ENCODE measurements at regions not wholly inside any gene's neighbourhood (a gene's known extent, or its start where the extent isn't known, plus 50 kb on each side); places are given as distances from the start of the nearest gene placed in this dataset.

DNA sequence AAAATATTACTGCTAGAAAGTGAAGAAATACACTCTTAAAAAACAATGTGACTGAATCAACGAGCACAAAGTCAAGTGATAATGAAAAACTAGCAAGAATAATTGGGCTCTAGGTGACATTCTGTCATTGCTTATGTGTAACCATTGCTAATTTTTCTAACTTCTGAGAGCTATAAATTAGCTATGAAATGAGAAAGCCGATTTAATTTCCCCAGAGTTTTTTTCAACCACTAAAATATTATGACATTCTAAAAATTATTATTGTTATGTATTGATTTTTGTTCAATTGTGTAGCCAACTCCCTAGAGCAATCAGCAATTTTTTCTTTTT lies 458.6 kb upstream of the ATXN8OS start:
- no peaks in the 10 kb centered on the region for H3K27me3 ChIP-seq
- no peak overlapping the region for H3K4me3 ChIP-seq (ENCODE audit: low read depth, low read length)
- no peak for DNase-seq
- H3K36me3 ChIP-seq, result no peaks in the 10 kb centered on the region
- no peaks in the 10 kb centered on the region for H3K9me3 ChIP-seq
- no peak for TF ChIP-seq CTCF (IDR thresholded peaks at IDR 0.05; ENCODE audit: low read depth, low read length)
- H3K4me1 ChIP-seq, result no peaks in the 10 kb centered on the region

GRCh38 chr13:69648340-69649062 lies 459.1 kb upstream of the ATXN8OS start:
- no peak for DNase-seq
- Histone ChIP-seq H3K36me3 (no peaks in the 10 kb centered on the region), H3K27me3 (no peaks in the 10 kb centered on the region), H3K9me3 (no peaks in the 10 kb centered on the region), H3K4me3 (ENCODE audit: low read depth, low read length) (no peak overlapping the region), H3K4me1 (no peaks in the 10 kb centered on the region)
- no peak for TF ChIP-seq CTCF (IDR thresholded peaks at IDR 0.05; ENCODE audit: low read depth, low read length)

DNA sequence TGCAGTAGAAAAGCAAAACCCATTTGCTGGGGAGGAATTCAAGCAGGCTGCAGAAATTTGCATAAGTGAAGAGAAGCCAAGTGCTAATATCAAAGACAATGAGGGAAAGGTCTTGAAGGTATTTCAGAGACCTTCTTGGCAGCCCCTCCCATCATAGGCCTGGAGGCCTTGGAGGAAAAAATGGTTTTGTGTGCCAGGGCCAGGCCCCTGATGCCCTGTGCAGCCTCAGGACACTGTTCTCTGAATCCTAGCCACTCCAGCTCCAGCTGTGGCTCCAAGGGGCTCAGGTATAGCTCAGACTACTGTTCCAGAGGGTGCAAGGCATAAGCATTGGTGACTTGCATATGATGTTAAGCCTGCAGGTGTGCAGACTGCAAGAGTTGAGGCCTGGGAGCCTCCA lies 463.2 kb upstream of the ATXN8OS start:
- Histone ChIP-seq H3K36me3 (no peaks in the 10 kb centered on the region), H3K9me3 (peaks cover 2% of the 10 kb centered on the region; the same call in 1 of the 2 replicates), H3K4me3 (ENCODE audit: low read depth, low read length) (no peak overlapping the region), H3K27me3 (no peaks in the 10 kb centered on the region), H3K4me1 (no peaks in the 10 kb centered on the region)
- TF ChIP-seq CTCF (IDR thresholded peaks at IDR 0.05; ENCODE audit: low read depth, low read length), result no peak
- DNase-seq, result no peak

DNA sequence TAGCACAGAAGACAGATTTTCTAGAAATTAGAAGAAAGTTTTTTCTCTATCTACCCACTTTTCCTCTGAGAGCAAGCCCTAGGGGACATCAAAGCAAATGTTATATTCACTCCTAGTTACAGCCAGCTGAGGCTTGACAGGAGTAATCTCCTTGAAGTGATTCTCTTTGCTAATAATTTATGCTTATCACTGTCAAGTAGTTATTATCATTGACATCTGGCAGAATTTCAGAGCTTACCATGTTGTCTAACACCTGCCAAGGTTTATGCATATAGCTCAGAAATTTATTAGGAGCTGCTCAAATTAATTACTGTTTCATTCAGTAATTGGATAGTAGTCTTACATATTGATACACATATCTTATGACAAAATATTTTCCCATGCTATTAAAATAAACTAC lies 465.9 kb upstream of the ATXN8OS start:
- H3K4me3 ChIP-seq (ENCODE audit: low read depth, low read length), result no peak overlapping the region
- no peaks in the 10 kb centered on the region for H3K36me3 ChIP-seq
- no peak for DNase-seq
- H3K4me1 ChIP-seq, result no peaks in the 10 kb centered on the region
- TF ChIP-seq CTCF (IDR thresholded peaks at IDR 0.05; ENCODE audit: low read depth, low read length), result no peak
- H3K9me3 ChIP-seq, result peaks cover 2% of the 10 kb centered on the region; the same call in 1 of the 2 replicates
- no peaks in the 10 kb centered on the region for H3K27me3 ChIP-seq

DNA sequence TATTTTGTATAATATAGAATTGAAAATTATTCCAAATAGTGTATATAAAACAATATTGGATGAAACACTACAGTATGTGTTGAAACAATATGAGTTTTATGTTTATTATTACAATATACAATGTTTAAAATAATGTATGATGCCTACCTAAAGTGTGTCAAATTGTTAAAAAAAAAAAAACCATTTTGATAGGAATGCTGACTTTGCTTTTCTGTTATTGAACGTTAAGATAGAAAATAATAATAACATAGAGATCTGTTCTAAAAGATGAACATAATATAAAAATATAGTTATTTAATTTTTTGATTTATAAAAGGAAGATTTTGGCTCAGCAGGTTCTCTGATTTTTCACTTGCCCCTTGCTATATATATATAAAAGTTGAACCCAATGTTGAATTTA lies 474.6 kb upstream of the ATXN8OS start:
- Histone ChIP-seq H3K4me3 (ENCODE audit: low read depth, low read length) (no peak overlapping the region), H3K27me3 (no peaks in the 10 kb centered on the region), H3K4me1 (no peaks in the 10 kb centered on the region), H3K36me3 (no peaks in the 10 kb centered on the region), H3K9me3 (no peaks in the 10 kb centered on the region)
- no peak for DNase-seq
- no peak for TF ChIP-seq CTCF (IDR thresholded peaks at IDR 0.05; ENCODE audit: low read depth, low read length)

GRCh38 chr13:69623973-69624372 lies 483.7 kb upstream of the ATXN8OS start:
- H3K9me3 ChIP-seq, result no peaks in the 10 kb centered on the region
- TF ChIP-seq CTCF (IDR thresholded peaks at IDR 0.05; ENCODE audit: low read depth, low read length), result no peak
- DNase-seq, result no peak
- no peak overlapping the region for H3K4me3 ChIP-seq (ENCODE audit: low read depth, low read length)
- H3K27me3 ChIP-seq, result no peaks in the 10 kb centered on the region
- no peaks in the 10 kb centered on the region for H3K4me1 ChIP-seq
- no peaks in the 10 kb centered on the region for H3K36me3 ChIP-seq
